KMS-11 (cell line): ENCODE measurements at regions not wholly inside any gene's neighbourhood (a gene's known extent, or its start where the extent isn't known, plus 50 kb on each side); places are given as distances from the start of the nearest gene placed in this dataset.

Experiments
- H2AFZ ChIP-seq: fragments of 200-600 bp; sonication (generic); 2 replicates; pipeline ENCODE4 v1.6.1; 2016; ENCODE audit warnings: antibody characterized with exemption, mixed run types, low read depth
- H3K27ac ChIP-seq: fragments of 200-600 bp; sonication (generic); 2 replicates; pipeline ENCODE4 v1.6.1; 2016; ENCODE audit warnings: mild to moderate bottlenecking, mixed run types
- H3K27me3 ChIP-seq: fragments of 200-600 bp; sonication (generic); 2 replicates; pipeline ENCODE4 v1.6.1; 2017; ENCODE audit warnings: mild to moderate bottlenecking, low read depth, mixed run types, moderate library complexity; ENCODE audit not compliant: insufficient read depth
- H3K36me3 ChIP-seq: fragments of 200-600 bp; sonication (generic); 2 replicates; pipeline ENCODE4 v1.6.1; 2017; ENCODE audit warnings: mild to moderate bottlenecking, mixed run types; ENCODE audit not compliant: insufficient read depth
- H3K4me1 ChIP-seq: fragments of 200-600 bp; sonication (generic); 2 replicates; pipeline ENCODE4 v1.6.1; 2016; ENCODE audit warnings: mild to moderate bottlenecking, low read depth, mixed run types; ENCODE audit not compliant: poor library complexity, severe bottlenecking
- H3K4me2 ChIP-seq: fragments of 200-600 bp; sonication (generic); 2 replicates; pipeline ENCODE4 v1.7.0; 2016; ENCODE audit warnings: mild to moderate bottlenecking, mixed run types
- H3K4me3 ChIP-seq: fragments of 200-600 bp; sonication (generic); IDR thresholded peaks from 2 replicates; pipeline ENCODE4 v1.6.1; 2017; ENCODE audit warnings: low read depth, low read length, mixed read lengths; ENCODE audit not compliant: insufficient read depth
- H3K79me2 ChIP-seq: fragments of 200-600 bp; sonication (generic); 2 replicates; pipeline ENCODE4 v1.6.1; 2016; ENCODE audit warnings: low read depth, mixed run types; ENCODE audit not compliant: insufficient read depth
- H3K9ac ChIP-seq: fragments of 200-600 bp; sonication (generic); 2 replicates; pipeline ENCODE4 v1.6.1; 2016; ENCODE audit warnings: mild to moderate bottlenecking, mixed run types
- H4K20me1 ChIP-seq: fragments of 200-600 bp; sonication (generic); 2 replicates; pipeline ENCODE4 v1.6.1; 2016; ENCODE audit warnings: mild to moderate bottlenecking, mixed run types; ENCODE audit not compliant: insufficient read depth
- CTCF ChIP-seq: fragments of 200-600 bp; sonication (generic); conservative IDR thresholded peaks from 2 replicates; pipeline ENCODE4 v1.6.1; 2017; ENCODE audit warnings: low read depth, mild to moderate bottlenecking, antibody characterized with exemption, low read length, moderate library complexity, mixed read lengths

GRCh38 chr16:79468631-79469030 is 131.9 kb downstream of the MAF start:
- H3K36me3 ChIP-seq = no peaks in the 10 kb centered on the region
- H3K79me2 ChIP-seq = no peaks in the 10 kb centered on the region
- no peak overlapping the region for H3K27ac ChIP-seq
- H3K4me2 ChIP-seq = no peak overlapping the region
- H3K4me1 ChIP-seq = no peaks in the 10 kb centered on the region
- no peaks in the 10 kb centered on the region for H4K20me1 ChIP-seq
- no peaks in the 10 kb centered on the region for H3K27me3 ChIP-seq
- H3K9ac ChIP-seq = no peak overlapping the region
- H3K4me3 ChIP-seq = no peak overlapping the region
- no peak overlapping the region for H2AFZ ChIP-seq
- TF ChIP-seq CTCF = no peak

- Histone ChIP-seq H3K4me1 (no peaks in the 10 kb centered on the region), H3K9ac (no peak overlapping the region), H3K36me3 (no peaks in the 10 kb centered on the region), H4K20me1 (no peaks in the 10 kb centered on the region), H3K4me3 (no peak overlapping the region), H3K79me2 (no peaks in the 10 kb centered on the region), H2AFZ (no peak overlapping the region), H3K4me2 (no peak overlapping the region), H3K27me3 (no peaks in the 10 kb centered on the region), H3K27ac (no peak overlapping the region)
- no peak for TF ChIP-seq CTCF
These were observed 132.4 kb downstream of the MAF start for GRCh38 chr16:79468121-79468552.

- H3K36me3 ChIP-seq = no peaks in the 10 kb centered on the region
- no peak overlapping the region for H2AFZ ChIP-seq
- H3K27me3 ChIP-seq = no peaks in the 10 kb centered on the region
- H4K20me1 ChIP-seq = no peaks in the 10 kb centered on the region
- H3K9ac ChIP-seq = no peak overlapping the region
- H3K27ac ChIP-seq = no peak overlapping the region
- TF ChIP-seq CTCF = no peak
- H3K4me3 ChIP-seq = no peak overlapping the region
- H3K4me1 ChIP-seq = no peaks in the 10 kb centered on the region
- no peaks in the 10 kb centered on the region for H3K79me2 ChIP-seq
- no peak overlapping the region for H3K4me2 ChIP-seq
These were observed 134.4 kb downstream of the MAF start for GRCh38 chr16:79466111-79466510.

- no peaks in the 10 kb centered on the region for H4K20me1 ChIP-seq
- H2AFZ ChIP-seq = no peak overlapping the region
- no peak for TF ChIP-seq CTCF
- no peak overlapping the region for H3K4me2 ChIP-seq
- no peaks in the 10 kb centered on the region for H3K27me3 ChIP-seq
- no peak overlapping the region for H3K4me3 ChIP-seq
- H3K27ac ChIP-seq = no peak overlapping the region
- no peaks in the 10 kb centered on the region for H3K36me3 ChIP-seq
- no peaks in the 10 kb centered on the region for H3K79me2 ChIP-seq
- H3K4me1 ChIP-seq = no peaks in the 10 kb centered on the region
- no peak overlapping the region for H3K9ac ChIP-seq
These were observed 136.7 kb downstream of the MAF start for GRCh38 chr16:79463841-79464240.
